Daoy (cell line): ENCODE measurements at regions not wholly inside any gene's neighbourhood (a gene's known extent, or its start where the extent isn't known, plus 50 kb on each side); places are given as distances from the start of the nearest gene placed in this dataset.

Experiments
- DNase-seq: peaks from one replicate; pipeline ENCODE4 v3.0.0-alpha.2; 2015; ENCODE audit warnings: low read depth

DNA sequence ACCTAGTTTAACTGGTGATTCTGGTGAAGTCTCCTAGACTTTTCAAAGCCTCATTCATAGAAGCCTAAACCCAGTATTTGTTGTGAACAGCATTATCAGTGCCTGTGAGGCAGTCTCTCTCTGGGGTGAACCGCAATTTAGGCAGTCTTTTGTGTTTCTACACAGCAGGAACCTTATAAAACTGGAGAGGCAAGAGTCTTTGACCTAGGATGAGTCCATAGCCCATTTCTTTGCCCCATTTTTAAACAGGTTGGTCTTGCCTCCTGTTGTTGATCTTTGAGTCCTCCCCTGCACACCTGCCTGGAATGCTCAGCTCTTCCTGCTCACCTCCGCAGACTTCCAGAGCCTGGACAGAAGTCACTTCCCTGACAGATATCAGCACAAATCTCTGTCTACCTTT, 51.2 kb upstream of the NRP1 start:
- DNase-seq, result no peak

DNA sequence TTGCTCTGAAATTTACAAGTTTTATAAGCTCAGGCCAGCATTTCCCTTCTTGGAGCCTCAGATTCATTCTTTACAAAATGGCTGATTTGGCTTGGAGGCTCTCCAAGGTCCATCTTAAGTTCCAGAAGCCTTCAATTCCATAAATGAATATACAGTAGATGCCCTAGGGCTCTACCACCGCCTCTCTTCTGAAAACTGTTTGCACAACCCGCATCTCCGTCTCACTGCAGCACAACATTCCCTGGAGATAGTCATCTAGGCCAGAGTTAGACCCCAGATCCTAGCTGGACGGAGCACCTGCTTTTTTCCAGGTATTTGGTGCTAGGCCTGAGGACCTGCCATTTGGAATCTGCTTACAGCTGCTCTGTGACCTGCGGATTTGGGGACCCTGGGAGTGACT, 50.5 kb upstream of the NRP1 start:
- no peak for DNase-seq
